Glutamatergic neuron (in vitro differentiated cells): ENCODE measurements at regions not wholly inside any gene's neighbourhood (a gene's known extent, or its start where the extent isn't known, plus 50 kb on each side); places are given as distances from the start of the nearest gene placed in this dataset.

Experiments used
- DNase-seq: peaks from one replicate; pipeline ENCODE4 v3.0.0; 2022
- H3K27ac Mint-ChIP-seq: one replicate; pipeline ENCODE4 v1.8.0; 2020; ENCODE audit warnings: mild to moderate bottlenecking, mixed read lengths, inconsistent platforms; ENCODE audit not compliant: unreplicated experiment
- H3K27me3 Mint-ChIP-seq: one replicate; pipeline ENCODE4 v1.8.0; 2020; ENCODE audit warnings: mild to moderate bottlenecking, moderate library complexity, mixed read lengths, inconsistent platforms; ENCODE audit not compliant: unreplicated experiment
- H3K36me3 Mint-ChIP-seq: one replicate; pipeline ENCODE4 v1.8.0; 2020; ENCODE audit warnings: mild to moderate bottlenecking, mixed read lengths, inconsistent platforms; ENCODE audit not compliant: unreplicated experiment
- H3K4me1 Mint-ChIP-seq: one replicate; pipeline ENCODE4 v1.8.0; 2020; ENCODE audit warnings: mild to moderate bottlenecking, low read depth, mixed read lengths, inconsistent platforms; ENCODE audit not compliant: unreplicated experiment
- H3K4me3 Mint-ChIP-seq: one replicate; pipeline ENCODE4 v1.8.0; 2020; ENCODE audit warnings: mild to moderate bottlenecking, mixed read lengths, inconsistent platforms; ENCODE audit not compliant: unreplicated experiment
- H3K9me3 Mint-ChIP-seq: one replicate; pipeline ENCODE4 v1.8.0; 2020; ENCODE audit warnings: mild to moderate bottlenecking, moderate library complexity, mixed read lengths, inconsistent platforms; ENCODE audit not compliant: unreplicated experiment
- CTCF ChIP-seq: fragments of 200-600 bp; sonication (generic); IDR thresholded peaks from one replicate; pipeline ENCODE4 v1.5.0; 2021; ENCODE audit not compliant: partially characterized antibody, unreplicated experiment

DNA sequence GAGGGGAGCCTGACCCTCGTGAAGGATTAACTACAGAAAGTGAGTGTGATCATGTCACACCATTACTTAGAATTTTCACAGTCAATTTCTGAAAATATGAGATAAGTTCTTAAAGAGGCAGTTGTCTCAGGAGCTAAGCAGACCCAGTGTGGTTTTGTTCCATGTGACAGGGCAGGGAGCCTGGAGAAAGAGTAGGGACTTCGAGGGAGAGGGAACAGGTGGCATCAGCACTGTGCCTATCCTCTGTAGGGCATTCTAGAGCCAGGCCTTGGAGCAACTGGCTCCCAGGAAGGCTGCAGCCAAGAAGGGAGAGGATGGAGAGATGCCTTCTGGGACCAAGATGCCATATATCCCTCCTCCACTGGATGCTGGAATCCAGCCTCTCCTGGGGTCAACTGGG is 183.0 kb downstream of the TSHZ3 start:
- DNase-seq, result no peak
- no peak overlapping the region for H3K4me3 Mint-ChIP-seq
- no peaks in the 10 kb centered on the region for H3K36me3 Mint-ChIP-seq
- TF ChIP-seq CTCF, result no peak
- no peak overlapping the region for H3K27ac Mint-ChIP-seq
- peaks cover 3% of the 10 kb centered on the region for H3K4me1 Mint-ChIP-seq
- no peaks in the 10 kb centered on the region for H3K27me3 Mint-ChIP-seq
- H3K9me3 Mint-ChIP-seq, result no peaks in the 10 kb centered on the region

- Mint-ChIP-seq H3K4me1 (peaks cover 3% of the 10 kb centered on the region), H3K27me3 (no peaks in the 10 kb centered on the region), H3K9me3 (no peaks in the 10 kb centered on the region), H3K36me3 (no peaks in the 10 kb centered on the region), H3K4me3 (no peak overlapping the region), H3K27ac (no peak overlapping the region)
- no peak for DNase-seq
- no peak for TF ChIP-seq CTCF
Measured at GRCh38 chr19:31164791-31165251, 184.4 kb downstream of the TSHZ3 start.

DNA sequence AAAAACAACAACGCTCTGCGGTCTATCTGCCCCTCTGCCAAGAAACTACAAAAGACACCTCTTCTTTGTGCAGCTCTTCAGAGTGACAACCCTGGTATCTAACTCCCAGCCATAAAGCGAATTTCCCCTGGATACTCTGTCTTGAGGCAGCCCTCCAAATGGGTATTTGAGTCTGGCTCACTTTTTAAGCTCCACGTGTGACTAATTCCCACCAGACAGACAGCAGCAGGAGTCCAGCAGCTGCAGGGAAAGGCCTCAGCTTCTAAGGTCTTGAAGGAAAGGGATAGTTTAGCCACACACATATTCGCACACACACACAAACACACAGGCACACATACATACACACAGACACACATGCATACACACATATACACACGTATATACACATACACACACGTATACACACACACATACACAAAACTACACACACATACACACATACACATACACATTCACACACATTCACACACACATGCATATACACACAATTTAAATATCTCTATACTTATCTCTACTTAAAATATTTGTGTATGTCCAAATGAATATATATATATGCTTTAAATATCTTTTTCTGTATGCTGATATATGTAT is 188.8 kb downstream of the TSHZ3 start:
- TF ChIP-seq CTCF, result no peak
- H3K4me3 Mint-ChIP-seq, result no peak overlapping the region
- H3K27ac Mint-ChIP-seq, result no peak overlapping the region
- H3K27me3 Mint-ChIP-seq, result no peaks in the 10 kb centered on the region
- H3K9me3 Mint-ChIP-seq, result no peaks in the 10 kb centered on the region
- H3K4me1 Mint-ChIP-seq, result peaks cover 3% of the 10 kb centered on the region
- no peaks in the 10 kb centered on the region for H3K36me3 Mint-ChIP-seq
- no peak for DNase-seq

DNA sequence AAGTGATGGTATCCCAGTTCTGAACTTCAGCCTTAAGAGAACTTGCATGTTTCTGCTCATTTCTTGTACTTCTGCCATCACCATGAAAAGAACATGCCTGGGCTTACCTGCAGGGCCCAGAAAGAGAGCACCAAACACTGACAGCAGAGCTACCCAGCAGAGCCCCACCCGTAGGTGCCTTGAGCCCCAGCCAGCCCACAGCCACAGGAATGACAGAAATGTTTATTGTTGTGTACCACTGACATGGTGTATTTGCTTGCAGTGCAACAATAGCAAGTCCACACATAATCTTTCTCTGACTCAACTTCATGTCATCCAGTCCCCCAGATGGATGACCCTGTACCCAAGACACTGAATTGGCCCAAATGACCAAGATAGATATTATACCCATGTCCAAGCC is 195.2 kb downstream of the TSHZ3 start:
- TF ChIP-seq CTCF, result no peak
- Mint-ChIP-seq H3K27ac (no peak overlapping the region), H3K4me1 (peaks cover 7% of the 10 kb centered on the region), H3K36me3 (no peaks in the 10 kb centered on the region), H3K4me3 (no peak overlapping the region), H3K9me3 (peaks cover 5% of the 10 kb centered on the region), H3K27me3 (no peaks in the 10 kb centered on the region)
- DNase-seq, result no peak

DNA sequence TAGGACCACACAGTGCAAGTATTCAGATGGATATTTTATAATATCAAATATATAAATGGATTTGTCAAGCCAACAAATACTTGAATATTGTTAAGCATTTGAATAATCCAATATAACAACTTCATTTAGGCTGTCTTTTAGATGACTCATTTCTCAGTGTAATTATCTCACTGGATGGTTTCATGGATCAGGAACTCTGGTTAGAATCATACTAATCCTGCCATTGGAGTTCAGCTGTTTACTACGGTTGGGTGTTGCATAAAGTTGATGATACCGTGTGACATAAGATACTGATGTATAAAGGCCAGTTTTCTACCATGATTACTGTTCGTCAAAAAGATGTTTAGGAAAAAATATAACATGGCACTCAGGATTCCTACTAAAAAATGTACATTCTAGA is 196.3 kb downstream of the TSHZ3 start:
- no peaks in the 10 kb centered on the region for H3K36me3 Mint-ChIP-seq
- H3K4me3 Mint-ChIP-seq, result no peak overlapping the region
- H3K27ac Mint-ChIP-seq, result no peak overlapping the region
- no peaks in the 10 kb centered on the region for H3K27me3 Mint-ChIP-seq
- TF ChIP-seq CTCF, result no peak
- peaks cover 9% of the 10 kb centered on the region for H3K4me1 Mint-ChIP-seq
- no peak for DNase-seq
- peaks cover 5% of the 10 kb centered on the region for H3K9me3 Mint-ChIP-seq
